HG02840 (cell line): ENCODE measurements at regions not wholly inside any gene's neighbourhood (a gene's known extent, or its start where the extent isn't known, plus 50 kb on each side); places are given as distances from the start of the nearest gene placed in this dataset.
A peak's percentile ranks its signal among the peaks of the same experiment; 100 is the strongest.

Experiments used
- ATAC-seq: cut with Tn5 transposase; IDR thresholded peaks from one replicate; pipeline ENCODE4 v1.9.1; 2021; ENCODE audit warnings: mild to moderate bottlenecking, moderate library complexity, moderate number of reproducible peaks; ENCODE audit not compliant: unreplicated experiment, low FRiP score

DNA sequence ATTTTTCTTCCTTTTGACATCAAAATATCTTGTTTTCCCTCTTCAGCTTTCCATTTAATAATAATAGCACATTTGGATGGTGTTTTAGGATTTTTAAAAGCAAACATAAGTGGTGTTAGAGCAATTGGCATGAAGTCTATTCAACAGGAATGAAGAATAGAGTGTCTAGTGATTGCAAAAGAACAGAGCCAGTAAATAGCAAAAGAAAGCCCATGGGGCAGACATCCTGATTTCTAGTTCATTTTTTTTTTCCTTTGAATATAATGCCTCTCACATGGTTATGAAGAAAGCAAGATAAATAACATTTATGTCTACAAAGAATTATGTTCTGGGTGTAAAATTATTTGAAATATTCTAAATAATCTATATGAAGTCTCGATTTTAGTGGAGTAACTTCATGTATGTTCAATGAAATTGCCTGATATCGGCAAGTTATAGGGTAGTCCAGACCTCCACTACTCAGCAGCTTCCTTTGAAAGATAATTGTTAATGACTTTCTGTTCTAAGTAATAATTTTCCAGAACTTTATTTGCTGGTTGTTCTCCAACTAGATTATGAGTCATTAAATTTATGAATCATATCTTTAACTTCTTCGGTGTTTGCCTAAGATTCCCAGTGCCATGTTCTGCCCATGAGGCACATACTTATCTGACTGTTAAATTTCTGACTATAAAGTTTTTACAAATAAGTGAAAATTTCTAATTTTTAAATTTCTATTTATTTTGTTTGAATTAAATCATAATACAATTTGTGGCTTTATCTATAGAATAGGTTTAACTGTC is 587.9 kb downstream of the TLL1 start:
- ATAC-seq: no peak

DNA sequence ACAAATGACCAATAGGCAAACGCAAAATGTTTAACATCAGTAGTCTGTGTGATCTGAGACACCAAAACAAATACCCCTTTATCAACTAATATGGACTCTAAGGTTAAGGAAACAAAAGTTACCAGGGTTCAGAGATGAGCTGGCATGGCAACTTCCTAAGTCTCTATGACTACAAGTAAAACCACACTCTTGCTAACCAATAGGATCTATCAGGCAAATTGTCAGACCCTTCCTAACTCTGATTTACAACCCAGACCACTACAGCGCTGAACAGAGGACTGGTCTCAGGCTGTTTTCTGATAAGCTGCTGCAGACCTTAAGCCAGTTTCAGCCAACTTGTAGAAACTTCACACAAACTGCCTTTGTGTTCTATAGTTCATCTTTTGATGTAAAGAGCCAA is 608.0 kb downstream of the TLL1 start:
- no peak for ATAC-seq

DNA sequence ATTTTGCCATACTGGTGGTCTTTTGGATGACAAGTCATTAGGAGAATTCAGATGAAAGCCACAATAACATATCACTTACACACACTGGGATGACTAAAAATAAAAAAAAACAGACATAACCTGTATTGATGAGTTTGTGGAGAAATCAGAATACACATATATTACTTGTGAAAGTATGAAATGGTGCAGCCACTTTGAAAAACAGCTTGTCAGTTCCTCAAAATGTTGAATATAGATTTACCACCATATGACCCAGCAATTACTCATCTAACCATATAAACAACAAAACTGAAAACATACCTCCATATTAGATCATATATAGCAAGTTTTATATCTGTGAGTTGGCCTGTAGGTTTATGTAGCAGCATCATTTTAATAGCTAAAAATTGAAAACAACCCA is 608.7 kb downstream of the TLL1 start:
- ATAC-seq: no peak

DNA sequence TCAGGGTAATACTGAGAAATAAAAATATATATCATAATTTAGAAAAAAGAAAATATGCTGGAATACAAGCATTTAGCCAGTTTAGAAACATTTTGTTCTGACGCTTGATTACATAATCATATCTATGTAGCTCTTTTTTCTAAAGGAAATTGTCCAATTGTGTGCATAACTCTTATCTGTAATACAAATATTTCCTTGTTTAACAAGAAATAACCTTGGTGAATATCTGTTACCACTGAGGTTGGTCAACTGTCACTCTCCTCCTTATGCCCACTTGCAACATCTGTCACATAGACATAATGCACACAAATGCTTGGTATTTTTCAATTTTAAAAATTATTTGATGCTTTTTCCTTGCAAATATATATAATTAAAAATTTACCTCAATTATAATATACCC is 609.7 kb downstream of the TLL1 start:
- ATAC-seq: no peak

DNA sequence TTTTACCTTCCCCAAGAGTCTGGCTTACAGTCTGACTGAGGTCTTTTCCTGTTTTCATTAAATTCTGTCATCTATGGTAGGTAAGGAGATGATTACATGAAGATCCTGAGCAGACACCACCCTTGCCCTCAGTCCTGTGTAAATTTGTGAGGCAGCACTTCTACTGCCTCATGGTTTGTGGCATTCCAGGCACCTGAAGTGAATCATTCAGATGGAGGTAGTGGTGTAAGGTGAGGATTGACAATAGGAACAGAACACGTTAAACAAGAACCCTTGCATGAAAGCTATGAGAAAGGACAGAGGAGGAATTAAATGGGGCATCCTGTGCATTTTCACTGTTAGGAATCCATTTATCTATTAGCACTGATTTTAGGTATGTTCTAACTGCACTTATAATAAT is 618.6 kb downstream of the TLL1 start:
- no peak for ATAC-seq

DNA sequence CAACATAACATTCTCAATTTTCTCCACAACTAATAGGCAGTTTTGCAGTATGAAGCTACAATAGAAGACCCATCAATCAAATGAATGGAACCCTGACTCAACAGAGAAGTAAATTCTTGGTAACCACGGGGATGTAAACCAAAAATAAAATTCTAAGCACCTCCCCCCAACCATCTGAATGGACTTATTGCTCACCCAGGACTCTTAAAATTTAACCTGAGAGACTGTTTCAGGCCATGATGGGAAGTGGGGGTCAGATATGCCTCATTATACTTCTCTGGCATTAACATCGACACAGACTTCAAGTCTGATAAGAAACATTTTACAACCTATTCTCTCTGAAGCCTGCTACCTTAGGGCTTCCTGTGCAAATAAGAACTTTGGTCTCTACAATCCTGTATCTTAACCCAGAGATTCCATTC is 620.9 kb downstream of the TLL1 start:
- ATAC-seq: no peak

DNA sequence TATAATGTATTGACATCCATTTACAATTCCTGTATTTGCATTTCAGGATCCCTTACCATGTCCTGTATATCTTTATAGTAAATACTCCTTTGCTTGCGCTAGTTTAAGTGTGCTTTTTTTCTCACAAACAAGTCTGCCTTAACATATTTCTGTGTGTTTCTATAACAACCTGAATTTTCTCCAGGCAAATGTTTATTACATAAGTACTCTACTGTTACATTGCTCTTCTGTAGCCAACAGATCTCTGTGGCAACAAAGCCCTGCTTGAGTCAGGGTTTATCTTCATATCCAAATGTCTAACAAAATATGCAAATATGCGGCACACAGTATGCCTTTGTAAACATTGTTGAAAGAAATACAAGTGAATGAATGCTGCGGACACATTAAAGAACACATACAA is 625.5 kb downstream of the TLL1 start:
- ATAC-seq: no peak

DNA sequence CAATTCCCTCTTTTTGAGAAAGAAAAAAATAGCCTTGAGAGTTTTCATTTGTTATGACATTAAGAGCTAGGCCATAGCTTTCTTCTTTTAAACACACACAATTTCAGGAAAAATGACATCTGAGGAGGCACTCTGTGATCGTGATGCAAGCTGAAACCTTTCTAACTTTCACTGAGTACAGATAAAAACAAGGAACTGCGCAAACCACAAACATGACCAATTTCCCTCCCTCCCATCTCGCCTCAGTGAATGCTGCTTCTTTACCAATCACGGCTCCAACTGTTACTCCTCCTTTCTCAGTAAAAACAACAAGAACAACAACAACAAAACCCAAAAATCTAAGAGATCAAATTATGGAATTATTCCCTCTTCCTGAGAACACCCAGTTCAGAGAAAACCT is 626.8 kb downstream of the TLL1 start:
- no peak for ATAC-seq

DNA sequence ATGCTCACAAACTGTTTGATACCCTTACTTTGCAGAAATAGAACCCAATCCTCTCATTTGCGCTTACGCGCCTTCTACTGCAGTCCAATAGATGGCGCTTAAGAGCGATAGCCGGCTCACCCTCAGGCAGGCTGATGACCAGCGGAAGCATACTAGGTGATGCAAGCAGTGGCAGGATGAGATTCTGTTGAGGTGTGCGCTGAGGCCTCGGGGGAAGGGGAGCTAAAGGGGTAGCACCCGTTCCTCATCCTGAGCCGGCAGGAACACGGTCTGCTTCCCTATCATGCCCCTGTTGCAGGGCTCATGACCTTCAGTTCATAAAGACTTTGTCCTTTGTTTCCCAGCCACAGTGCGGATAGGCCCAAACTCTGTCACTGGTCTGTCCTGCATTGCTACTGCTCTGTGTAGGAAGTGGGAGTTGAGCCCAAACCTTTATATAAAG is 628.9 kb downstream of the TLL1 start:
- ATAC-seq: peak; percentile 66

DNA sequence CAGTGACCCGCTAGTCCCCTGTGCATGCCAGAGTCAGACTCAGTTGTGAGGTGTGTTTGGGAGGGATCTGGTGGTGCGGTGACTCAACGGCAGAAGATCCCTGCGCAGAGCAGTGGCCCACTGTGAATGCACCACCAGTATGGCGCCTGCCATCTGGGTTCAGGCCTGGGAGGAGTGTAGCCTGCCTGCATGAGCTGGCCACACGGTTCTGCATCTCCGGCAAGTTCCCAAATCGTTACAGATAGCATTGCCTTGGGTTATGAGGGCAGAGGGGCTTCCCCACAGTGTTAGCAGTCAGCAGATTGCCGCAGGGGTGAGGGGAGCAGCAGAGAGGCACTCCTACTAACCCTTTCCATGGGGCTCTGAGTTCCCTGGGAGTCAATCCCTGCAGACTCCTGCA is 629.6 kb downstream of the TLL1 start:
- no peak for ATAC-seq

DNA sequence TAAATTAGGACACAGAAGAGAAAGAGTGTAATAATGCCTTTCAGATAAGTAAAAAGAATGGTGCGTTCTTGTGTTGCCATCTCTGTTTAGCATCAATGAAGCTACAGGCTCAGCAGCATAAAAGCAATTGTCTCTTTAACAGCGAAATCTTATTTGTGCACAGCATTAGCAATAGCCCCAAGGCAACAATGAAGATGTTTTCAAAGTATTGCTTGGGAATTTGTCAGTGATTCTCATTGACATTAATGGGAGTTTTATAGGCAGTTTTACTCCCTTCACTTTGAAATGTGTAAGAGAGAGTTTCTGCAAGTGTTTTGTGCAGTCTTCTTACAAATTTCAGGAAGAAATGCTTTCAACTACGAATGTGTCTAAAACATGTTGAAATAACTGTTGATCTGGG is 633.0 kb downstream of the TLL1 start:
- no peak for ATAC-seq

DNA sequence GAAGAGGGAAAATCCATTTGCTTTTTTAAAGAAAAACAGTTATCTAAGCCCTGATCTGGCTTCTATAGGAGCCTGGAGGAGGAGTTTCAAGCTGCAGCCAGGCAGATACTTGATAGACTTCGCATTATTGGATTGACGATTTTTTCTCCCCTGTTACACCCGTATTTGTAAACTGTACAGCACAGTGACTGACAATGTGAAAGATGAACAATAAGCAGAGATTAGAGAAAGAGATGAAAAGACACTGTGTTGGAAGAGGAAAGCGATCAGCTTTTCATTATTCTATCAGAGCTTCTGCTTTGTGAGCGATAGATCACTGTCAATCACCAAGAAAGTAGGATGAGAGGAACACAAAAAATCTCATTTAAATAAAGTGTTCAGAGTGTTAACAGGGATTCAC is 639.2 kb downstream of the TLL1 start:
- ATAC-seq: no peak

DNA sequence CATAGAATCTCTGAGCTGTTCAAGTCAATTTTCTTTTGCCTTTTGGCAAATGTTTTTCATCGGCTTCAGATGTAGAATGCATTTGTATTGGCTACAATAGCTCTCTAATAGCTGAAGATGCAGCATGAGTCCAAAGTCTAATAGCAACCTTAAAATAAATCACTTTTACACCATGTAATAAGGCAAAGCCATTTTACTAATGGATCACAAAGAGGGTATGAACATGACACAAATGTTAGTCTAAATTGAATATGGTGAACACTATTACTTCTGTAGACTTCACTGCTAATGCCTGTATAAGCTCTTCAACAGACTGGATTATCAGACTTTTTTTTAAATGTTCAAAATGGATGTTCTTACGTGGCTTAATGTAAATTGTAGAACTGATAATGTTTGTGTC is 645.3 kb downstream of the TLL1 start:
- no peak for ATAC-seq

DNA sequence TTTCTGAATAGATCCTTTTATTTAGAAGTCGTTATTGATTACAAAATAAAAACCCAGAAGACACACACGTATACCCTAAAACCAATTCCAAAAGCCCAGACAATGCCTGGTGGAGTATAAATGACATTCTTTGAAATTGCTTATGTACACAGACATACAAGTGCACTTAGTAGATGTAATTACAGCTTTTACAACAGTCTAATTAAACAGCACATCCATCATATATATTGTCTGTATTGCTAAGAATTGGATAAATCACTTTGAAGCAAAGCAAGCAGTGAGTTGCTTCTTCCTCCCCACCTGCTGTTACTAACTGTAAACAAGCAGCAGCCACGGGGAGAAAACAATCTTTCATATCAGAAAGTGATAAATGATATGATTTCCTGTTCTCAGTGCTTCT is 645.7 kb downstream of the TLL1 start:
- no peak for ATAC-seq

DNA sequence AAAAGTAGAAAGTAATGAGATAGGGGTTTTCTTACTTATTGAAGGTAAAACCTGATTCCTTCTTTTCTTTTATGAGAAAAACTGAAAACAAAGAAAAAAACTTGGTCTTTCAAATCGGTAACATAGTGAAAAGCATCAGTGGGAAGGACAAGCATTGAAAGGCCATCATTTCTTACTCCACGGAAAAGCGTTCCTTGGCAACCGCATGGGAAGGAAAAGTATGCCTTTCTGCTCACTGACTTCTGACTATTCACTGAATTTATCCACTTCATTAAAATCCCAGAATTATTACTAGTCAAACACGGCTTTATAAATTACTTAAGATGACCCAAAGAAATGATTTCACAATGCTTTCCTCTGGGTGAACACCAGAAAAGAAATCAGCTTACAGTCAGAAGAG is 646.7 kb downstream of the TLL1 start:
- ATAC-seq: no peak

DNA sequence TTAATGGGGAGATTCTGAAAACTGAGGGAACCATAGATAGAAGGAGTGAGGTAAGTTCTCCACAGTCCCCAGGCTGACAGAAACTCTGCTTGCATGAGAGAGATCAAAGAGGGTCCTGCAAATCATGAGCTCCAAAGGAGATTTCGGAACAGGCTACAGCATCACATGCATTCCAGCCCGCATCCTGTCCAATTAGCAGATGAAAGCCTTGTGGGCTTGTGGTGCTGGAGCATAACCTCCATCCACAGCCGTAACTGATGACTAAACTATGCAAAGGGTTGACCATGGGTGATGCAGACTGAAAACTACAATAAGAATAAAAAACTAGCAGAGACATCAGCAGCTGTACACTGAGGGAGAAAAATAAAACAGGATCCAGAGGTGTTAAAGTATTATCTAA is 654.5 kb downstream of the TLL1 start:
- no peak for ATAC-seq

DNA sequence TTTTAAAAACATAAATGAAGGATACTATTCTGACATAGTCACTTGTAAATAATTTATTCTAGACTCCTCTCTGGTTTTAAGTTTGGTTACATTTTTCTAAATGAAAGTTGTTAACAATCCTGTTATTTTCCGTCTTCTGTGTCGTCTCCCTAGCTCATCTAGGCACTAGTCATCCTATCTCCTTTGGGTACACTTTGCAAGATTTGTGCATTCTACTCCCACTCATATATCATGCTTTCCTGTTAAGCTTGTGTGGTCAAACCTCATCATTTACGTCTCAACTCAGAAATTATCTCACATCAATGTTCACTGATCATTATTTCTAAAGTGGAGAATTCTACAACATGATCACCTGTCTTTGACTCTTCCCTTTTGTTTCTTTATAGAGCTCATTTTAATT is 658.7 kb downstream of the TLL1 start:
- ATAC-seq: no peak

DNA sequence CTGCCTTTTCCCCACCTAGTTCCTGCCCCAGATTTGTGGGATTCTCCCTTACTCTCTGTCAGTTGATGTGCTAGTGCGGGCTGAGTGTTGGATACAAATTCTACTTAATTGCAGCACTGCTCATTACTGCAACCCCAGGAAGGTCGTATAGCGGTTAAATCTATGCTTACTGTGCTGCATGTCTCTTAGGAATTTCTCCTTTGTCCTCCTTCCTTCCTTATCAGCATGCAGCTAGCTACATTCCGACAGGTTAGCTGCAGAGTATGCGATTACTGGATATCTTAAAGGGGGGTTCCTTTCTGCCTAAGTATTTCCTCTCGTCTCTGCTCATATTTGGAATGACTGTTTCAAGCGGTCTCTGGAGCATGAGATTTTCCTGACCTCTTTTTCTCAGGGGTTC is 662.8 kb downstream of the TLL1 start:
- no peak for ATAC-seq

DNA sequence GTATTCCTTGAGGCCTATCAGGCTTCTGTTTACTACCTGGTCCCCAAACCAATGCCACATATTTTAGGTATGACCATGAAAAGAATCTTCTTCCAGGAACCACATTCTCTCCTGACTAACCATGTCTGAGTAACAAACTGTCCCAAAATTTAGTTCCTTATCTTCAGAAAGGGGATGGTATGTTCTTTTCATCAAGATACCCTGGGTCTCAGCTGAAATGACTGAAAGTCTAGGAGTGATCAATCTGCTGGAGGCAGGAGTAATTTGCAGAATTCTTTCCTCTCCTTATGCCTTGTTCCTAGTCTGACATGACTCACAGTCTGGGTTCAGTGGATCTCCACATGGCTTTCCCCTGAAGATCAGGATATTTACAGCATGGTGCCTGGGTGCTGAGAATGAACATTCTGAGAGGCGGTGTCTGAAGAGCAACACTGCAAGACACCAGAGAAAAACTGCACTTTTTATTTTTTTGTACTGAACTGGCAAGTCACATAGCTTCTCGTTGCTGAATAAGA is 665.5 kb downstream of the TLL1 start:
- no peak for ATAC-seq

DNA sequence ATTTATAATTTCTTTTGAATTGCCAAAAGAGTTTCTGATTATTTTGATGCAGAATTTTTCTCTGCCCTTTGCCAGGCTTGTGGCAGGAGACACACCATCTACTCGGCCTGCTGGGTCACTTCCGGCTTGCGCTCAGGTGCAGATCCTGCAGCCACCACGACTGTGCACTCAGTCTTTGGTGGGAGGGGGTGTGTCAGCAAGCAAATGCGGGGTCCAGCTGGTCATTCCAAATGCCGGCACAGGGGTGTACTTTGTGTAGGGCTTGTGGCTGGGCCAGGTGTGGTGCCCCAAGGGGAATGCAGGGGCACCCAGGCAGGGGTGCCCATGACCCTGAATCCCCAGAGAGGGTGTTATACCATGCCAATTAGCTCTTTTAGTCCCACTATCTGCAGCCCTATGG is 673.0 kb downstream of the TLL1 start:
- no peak for ATAC-seq

DNA sequence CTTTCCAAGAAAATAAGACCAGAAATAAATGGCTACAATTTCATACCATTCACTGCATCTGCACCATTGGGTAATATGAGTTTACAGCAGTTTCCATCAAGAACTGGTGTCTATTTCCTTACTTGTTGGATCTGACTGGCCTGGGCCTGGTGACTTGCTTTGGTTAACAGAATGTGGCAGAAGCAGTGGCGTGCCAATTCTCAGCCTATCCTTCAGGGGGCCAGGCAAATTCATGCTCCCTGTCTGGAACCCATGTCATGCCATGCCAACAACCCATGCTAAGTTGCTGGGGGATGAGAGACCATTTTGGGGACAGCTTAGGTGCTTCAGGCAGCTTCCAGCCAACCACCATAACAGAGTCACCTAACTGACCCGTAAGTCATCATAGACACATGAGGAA is 656.7 kb downstream of the SPOCK3 start:
- no peak for ATAC-seq

DNA sequence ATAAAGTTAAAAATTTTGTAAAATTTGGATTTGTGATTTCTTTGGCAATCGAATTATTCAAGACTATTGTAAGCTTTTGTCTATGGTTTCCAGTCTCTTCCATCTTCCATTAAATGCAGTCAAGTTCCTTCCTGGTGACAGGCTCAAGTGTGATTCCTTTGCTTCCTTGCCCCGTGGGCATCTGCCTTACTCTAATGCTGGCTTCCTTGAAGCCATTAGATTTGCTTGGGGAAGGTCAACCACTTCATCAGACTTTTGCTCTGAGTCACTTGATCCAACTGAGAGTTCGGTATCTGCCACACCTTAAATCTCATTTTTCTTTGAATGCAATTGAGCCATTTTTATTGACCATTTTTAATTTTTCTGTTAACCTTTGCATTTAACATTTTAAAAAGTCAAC is 648.8 kb downstream of the SPOCK3 start:
- no peak for ATAC-seq
